Upper lobe of left lung (tissue), 6 donors: ENCODE measurements at regions not wholly inside any gene's neighbourhood (a gene's known extent, or its start where the extent isn't known, plus 50 kb on each side); places are given as distances from the start of the nearest gene placed in this dataset.

ENCODE experiments used
- ATAC-seq, 2 donors: fragments of 200-7000 bp; cut with Tn5 transposase; one replicate each; pipeline ENCODE4 v1.9.1; 2022; ENCODE audit warnings: mild to moderate bottlenecking in 2 of 2, moderate library complexity in 2 of 2; ENCODE audit not compliant: low FRiP score in 2 of 2
- DNase-seq, 2 donors: peaks; one replicate each; pipeline ENCODE4 v3.0.0-alpha.2; 2019 to 2020
- H3K27ac ChIP-seq, 4 donors: fragments of 200-600 bp; sonication (generic); one replicate each; pipeline ENCODE4 v1.5.1; 2016 to 2019
- H3K27me3 ChIP-seq, 4 donors: fragments of 200-600 bp; sonication (generic); one replicate each; pipeline ENCODE4 v1.5.1; 2017 to 2019
- H3K36me3 ChIP-seq, 4 donors: fragments of 200-600 bp; sonication (generic); one replicate each; pipeline ENCODE4 v1.5.1; 2016 to 2019
- H3K4me1 ChIP-seq, 4 donors: fragments of 200-600 bp; sonication (generic); one replicate each; pipeline ENCODE4 v1.5.1; 2018 to 2019
- H3K4me3 ChIP-seq, 4 donors: fragments of 200-600 bp; sonication (generic); one replicate each; pipeline ENCODE4 v1.5.1; 2017 to 2019; ENCODE audit warnings: mild to moderate bottlenecking in 2 of 4, moderate library complexity in 1 of 4
- H3K9me3 ChIP-seq, 4 donors: fragments of 200-600 bp; sonication (generic); one replicate each; pipeline ENCODE4 v1.5.1; 2018 to 2019
- EP300 ChIP-seq, 4 donors: sonication (generic); formaldehyde crosslinking; IDR thresholded peaks; one replicate each; pipeline ENCODE4 v1.5.1; 2017; ENCODE audit warnings: antibody characterized with exemption in 4 of 4, control low read depth in 2 of 4
- POLR2A ChIP-seq, 4 donors: fragments of 450-650 bp; IDR thresholded peaks; one replicate each; pipeline ENCODE4 v1.5.1; 2016 to 2017; ENCODE audit warnings: antibody characterized with exemption in 4 of 4, mild to moderate bottlenecking in 2 of 4
- POLR2AphosphoS5 ChIP-seq, 2 donors: sonication (generic); formaldehyde crosslinking; IDR thresholded peaks; one replicate each; pipeline ENCODE4 v1.5.1; 2017; ENCODE audit warnings: antibody characterized with exemption in 2 of 2
- WGBS, 2 donors: methylation state at CpG; one replicate each; pipeline ENCODE4 v1.1.5; 2017 to 2018; 5-methylcytosine and 5-hydroxymethylcytosine counted together
- TF ChIP-seq, protein P1 (sequence below), 6 experiments: fragments of 450-650 bp in 4 of 6; fragments of 200-600 bp in 2 of 6; sonication (generic) in 2 of 6; IDR thresholded peaks; one replicate each; pipeline ENCODE4 v1.5.1; 2016 to 2019; ENCODE audit warnings: antibody characterized with exemption in 6 of 6
- donor health status: DM: no; HTN: no; CAD: no; lungs with moderate emphysema.
- donor health status: DM: no; HTN: yes; CAD: no; lungs with severe emphysema.

DNA sequence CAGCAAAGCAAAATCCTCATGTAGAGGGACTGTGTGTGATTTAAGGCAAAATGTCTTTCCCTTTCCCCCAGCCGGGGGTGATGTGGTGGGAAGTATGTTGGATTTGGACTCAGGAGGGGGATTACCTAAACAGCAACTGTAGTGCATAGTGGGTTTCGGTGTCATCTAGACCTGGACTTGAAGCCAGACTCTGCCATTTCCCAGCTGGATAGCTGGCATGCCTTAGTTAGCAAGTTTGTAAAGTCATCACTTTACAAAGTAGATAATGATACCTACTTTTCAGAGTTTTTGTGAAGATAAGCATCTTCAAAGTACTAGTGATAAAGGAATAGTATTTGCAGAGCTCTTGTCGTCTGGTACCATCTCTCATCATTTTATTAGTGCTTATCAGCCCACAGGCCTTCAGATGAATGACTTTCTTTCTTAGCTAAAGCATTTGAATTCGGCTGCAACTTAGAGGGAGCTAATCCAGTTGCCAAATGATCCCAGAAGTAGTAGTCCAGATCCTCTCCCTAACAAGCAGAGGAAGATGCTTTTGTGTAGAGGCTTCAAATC lies 56.2 kb upstream of the ROR1 start:
- 73 to 87% methylated on average over 4 of the region's 4 CpGs for WGBS, 2 donors
- H3K27me3 ChIP-seq = no peaks in the 10 kb centered on the region
- no peaks in the 10 kb centered on the region for H3K4me1 ChIP-seq
- no peaks in the 10 kb centered on the region for H3K36me3 ChIP-seq
- DNase-seq (no peak), ATAC-seq (no peak)
- H3K4me3 ChIP-seq = no peak overlapping the region
- H3K27ac ChIP-seq = no peak overlapping the region
- H3K9me3 ChIP-seq = no peaks in the 10 kb centered on the region
- TF ChIP-seq POLR2A (IDR thresholded peaks at IDR 0.05) = no peak
- TF ChIP-seq, protein P1, sequence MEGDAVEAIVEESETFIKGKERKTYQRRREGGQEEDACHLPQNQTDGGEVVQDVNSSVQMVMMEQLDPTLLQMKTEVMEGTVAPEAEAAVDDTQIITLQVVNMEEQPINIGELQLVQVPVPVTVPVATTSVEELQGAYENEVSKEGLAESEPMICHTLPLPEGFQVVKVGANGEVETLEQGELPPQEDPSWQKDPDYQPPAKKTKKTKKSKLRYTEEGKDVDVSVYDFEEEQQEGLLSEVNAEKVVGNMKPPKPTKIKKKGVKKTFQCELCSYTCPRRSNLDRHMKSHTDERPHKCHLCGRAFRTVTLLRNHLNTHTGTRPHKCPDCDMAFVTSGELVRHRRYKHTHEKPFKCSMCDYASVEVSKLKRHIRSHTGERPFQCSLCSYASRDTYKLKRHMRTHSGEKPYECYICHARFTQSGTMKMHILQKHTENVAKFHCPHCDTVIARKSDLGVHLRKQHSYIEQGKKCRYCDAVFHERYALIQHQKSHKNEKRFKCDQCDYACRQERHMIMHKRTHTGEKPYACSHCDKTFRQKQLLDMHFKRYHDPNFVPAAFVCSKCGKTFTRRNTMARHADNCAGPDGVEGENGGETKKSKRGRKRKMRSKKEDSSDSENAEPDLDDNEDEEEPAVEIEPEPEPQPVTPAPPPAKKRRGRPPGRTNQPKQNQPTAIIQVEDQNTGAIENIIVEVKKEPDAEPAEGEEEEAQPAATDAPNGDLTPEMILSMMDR (IDR thresholded peaks at IDR 0.05) = no peak
- TF ChIP-seq POLR2AphosphoS5 (IDR thresholded peaks at IDR 0.05) = no peak

GRCh38 chr1:63718541-63718970 lies 55.3 kb upstream of the ROR1 start:
- DNase-seq (no peak), ATAC-seq (no peak)
- 94 to 95% methylated on average over 4 of the region's 4 CpGs for WGBS, 2 donors
- Histone ChIP-seq H3K27me3 (no peaks in the 10 kb centered on the region), H3K4me1 (no peaks in the 10 kb centered on the region), H3K27ac (no peak overlapping the region), H3K36me3 (no peaks in the 10 kb centered on the region), H3K4me3 (no peak overlapping the region), H3K9me3 (no peaks in the 10 kb centered on the region)
- TF ChIP-seq, protein P1 (IDR thresholded peaks at IDR 0.05) = no peak
- TF ChIP-seq EP300 (IDR thresholded peaks at IDR 0.05) = no peak
- no peak for TF ChIP-seq POLR2A (IDR thresholded peaks at IDR 0.05)
- TF ChIP-seq POLR2AphosphoS5 (IDR thresholded peaks at IDR 0.05) = no peak

DNA sequence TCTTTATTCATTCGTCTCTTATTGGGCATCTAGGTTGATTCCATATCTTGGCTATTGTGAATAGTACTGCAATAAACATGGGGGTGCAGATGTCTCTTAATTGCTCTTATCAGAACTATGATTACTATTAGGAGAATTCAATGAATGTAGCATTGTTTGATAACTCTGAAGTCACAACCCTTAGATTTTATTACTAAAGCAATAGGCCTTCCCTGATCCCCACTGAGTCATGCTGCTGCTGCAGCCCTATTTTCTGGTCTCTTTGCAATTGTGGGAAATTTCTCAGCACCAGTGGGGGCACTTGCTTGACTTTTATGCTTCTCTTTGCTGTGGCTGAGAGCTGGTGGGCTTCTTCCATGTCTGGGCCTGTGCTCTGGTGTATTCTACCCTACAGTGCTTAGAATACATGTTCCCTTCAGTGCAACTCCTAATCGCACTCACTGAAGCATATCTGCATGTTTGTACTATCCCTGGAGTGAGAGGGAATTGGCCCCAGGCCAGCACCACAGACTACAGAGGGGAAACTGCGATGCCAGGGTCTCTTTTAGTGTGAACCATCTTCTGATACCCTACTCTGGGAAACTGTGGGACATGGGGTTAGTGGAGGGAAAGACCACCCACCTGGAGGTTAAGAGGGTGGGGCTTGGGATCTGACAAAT lies 52.2 kb upstream of the ROR1 start:
- H3K36me3 ChIP-seq = no peaks in the 10 kb centered on the region
- no peaks in the 10 kb centered on the region for H3K9me3 ChIP-seq
- H3K4me3 ChIP-seq = no peak overlapping the region
- no peaks in the 10 kb centered on the region for H3K4me1 ChIP-seq
- no peak for TF ChIP-seq POLR2AphosphoS5 (IDR thresholded peaks at IDR 0.05)
- 67 to 79% methylated on average over 2 to 3 of the region's 3 CpGs for WGBS, 2 donors
- no peak for DNase-seq
- no peaks in the 10 kb centered on the region for H3K27me3 ChIP-seq
- ATAC-seq = no peak
- H3K27ac ChIP-seq = no peak overlapping the region

DNA sequence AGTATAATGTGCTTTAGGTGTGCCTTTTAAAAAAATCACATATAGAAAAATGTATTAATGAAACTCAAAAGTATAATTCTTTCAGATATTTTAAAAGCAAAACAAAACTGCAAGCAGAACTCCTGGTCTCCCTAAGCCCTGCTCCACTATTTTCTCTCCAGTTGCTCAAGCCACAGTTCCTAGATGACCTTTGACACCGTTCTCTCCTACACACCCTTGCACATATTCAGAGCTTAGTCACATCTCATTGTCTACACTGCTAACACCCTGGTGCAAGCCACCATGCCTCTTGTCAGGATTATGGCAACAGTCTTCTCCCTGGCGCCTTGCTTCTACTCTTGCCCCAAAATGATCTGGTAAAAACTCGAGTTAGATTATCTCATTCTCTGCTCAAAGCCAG lies 50.2 kb upstream of the ROR1 start:
- 57 to 62% methylated on average over 3 of the region's 3 CpGs for WGBS, 2 donors

More for the DNA sequence above, 50.2 kb upstream of the ROR1 start:
- no peaks in the 10 kb centered on the region for H3K4me1 ChIP-seq
- no peaks in the 10 kb centered on the region for H3K36me3 ChIP-seq
- DNase-seq (no peak), ATAC-seq (no peak)
- no peak overlapping the region for H3K27ac ChIP-seq
- no peaks in the 10 kb centered on the region for H3K27me3 ChIP-seq
- TF ChIP-seq, protein P1 (IDR thresholded peaks at IDR 0.05) = no peak
- no peak for TF ChIP-seq POLR2A (IDR thresholded peaks at IDR 0.05)
- TF ChIP-seq POLR2AphosphoS5 (IDR thresholded peaks at IDR 0.05) = no peak
- TF ChIP-seq EP300 (IDR thresholded peaks at IDR 0.05) = no peak
- no peak overlapping the region for H3K4me3 ChIP-seq
- no peaks in the 10 kb centered on the region for H3K9me3 ChIP-seq
